Calu3 (cell line): ENCODE measurements at regions not wholly inside any gene's neighbourhood (a gene's known extent, or its start where the extent isn't known, plus 50 kb on each side); places are given as distances from the start of the nearest gene placed in this dataset.

ENCODE experiments used
- BruUV-seq: library from RNA; stranded (reverse); fragments of 400-500 nt; replicated peaks from 2 replicates; lab custom pipeline; 2021; lab: Mats Ljungman, UMichigan
- CTCF ChIA-PET: fragments of 300-600 bp; sonication (Branson Sonifier 250); formaldehyde crosslinking; loops from one replicate; lab custom pipeline; 2022; ENCODE audit warnings: antibody characterized with exemption; lab: Charles Lee
- DNase-seq: peaks from one replicate; pipeline ENCODE4 v3.0.0; 2022
- H3K27ac Mint-ChIP-seq: one replicate; pipeline ENCODE4 v1.8.0; 2022; ENCODE audit warnings: mixed read lengths; ENCODE audit not compliant: unreplicated experiment
- H3K27me3 Mint-ChIP-seq: one replicate; pipeline ENCODE4 v1.8.0; 2022; ENCODE audit warnings: mixed read lengths; ENCODE audit not compliant: unreplicated experiment
- H3K36me3 Mint-ChIP-seq: one replicate; pipeline ENCODE4 v1.8.0; 2022; ENCODE audit warnings: mild to moderate bottlenecking, moderate library complexity, mixed read lengths; ENCODE audit not compliant: insufficient read depth, unreplicated experiment
- H3K4me1 Mint-ChIP-seq: one replicate; pipeline ENCODE4 v1.8.0; 2022; ENCODE audit warnings: mild to moderate bottlenecking, low read depth, mixed read lengths; ENCODE audit not compliant: unreplicated experiment
- H3K4me3 Mint-ChIP-seq: one replicate; pipeline ENCODE4 v1.8.0; 2022; ENCODE audit warnings: mild to moderate bottlenecking, low read depth, moderate library complexity, mixed read lengths; ENCODE audit not compliant: unreplicated experiment
- H3K9me3 Mint-ChIP-seq: one replicate; pipeline ENCODE4 v1.8.0; 2022; ENCODE audit warnings: low read depth, mixed read lengths; ENCODE audit not compliant: unreplicated experiment
- intact Hi-C: fragments of 100-400 bp; cut with micrococcal nuclease; formaldehyde crosslinking; loops from one replicate; pipeline ENCODE4 v1.10.0; 2022; ENCODE audit not compliant: unreplicated experiment
- TF ChIP-seq, protein P1 (sequence below): fragments of 200-600 bp; IDR thresholded peaks from one replicate; pipeline ENCODE4 v1.8.0; 2022; ENCODE audit warnings: antibody characterized with exemption; ENCODE audit not compliant: unreplicated experiment

GRCh38 chr16:76988526-76988925, 202.5 kb upstream of the MON1B start:
- peaks cover 3% of the 10 kb centered on the region for H3K9me3 Mint-ChIP-seq
- H3K27me3 Mint-ChIP-seq = no peaks in the 10 kb centered on the region
- intact Hi-C loops = no loop called here
- no peak overlapping the region for H3K27ac Mint-ChIP-seq
- H3K4me1 Mint-ChIP-seq = no peaks in the 10 kb centered on the region
- no TSS peak for BruUV-seq
- no peaks in the 10 kb centered on the region for H3K36me3 Mint-ChIP-seq
- TF ChIP-seq, protein P1, sequence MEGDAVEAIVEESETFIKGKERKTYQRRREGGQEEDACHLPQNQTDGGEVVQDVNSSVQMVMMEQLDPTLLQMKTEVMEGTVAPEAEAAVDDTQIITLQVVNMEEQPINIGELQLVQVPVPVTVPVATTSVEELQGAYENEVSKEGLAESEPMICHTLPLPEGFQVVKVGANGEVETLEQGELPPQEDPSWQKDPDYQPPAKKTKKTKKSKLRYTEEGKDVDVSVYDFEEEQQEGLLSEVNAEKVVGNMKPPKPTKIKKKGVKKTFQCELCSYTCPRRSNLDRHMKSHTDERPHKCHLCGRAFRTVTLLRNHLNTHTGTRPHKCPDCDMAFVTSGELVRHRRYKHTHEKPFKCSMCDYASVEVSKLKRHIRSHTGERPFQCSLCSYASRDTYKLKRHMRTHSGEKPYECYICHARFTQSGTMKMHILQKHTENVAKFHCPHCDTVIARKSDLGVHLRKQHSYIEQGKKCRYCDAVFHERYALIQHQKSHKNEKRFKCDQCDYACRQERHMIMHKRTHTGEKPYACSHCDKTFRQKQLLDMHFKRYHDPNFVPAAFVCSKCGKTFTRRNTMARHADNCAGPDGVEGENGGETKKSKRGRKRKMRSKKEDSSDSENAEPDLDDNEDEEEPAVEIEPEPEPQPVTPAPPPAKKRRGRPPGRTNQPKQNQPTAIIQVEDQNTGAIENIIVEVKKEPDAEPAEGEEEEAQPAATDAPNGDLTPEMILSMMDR = no peak
- H3K4me3 Mint-ChIP-seq = no peak overlapping the region
- CTCF ChIA-PET = no interaction called here
- no peak for DNase-seq

DNA sequence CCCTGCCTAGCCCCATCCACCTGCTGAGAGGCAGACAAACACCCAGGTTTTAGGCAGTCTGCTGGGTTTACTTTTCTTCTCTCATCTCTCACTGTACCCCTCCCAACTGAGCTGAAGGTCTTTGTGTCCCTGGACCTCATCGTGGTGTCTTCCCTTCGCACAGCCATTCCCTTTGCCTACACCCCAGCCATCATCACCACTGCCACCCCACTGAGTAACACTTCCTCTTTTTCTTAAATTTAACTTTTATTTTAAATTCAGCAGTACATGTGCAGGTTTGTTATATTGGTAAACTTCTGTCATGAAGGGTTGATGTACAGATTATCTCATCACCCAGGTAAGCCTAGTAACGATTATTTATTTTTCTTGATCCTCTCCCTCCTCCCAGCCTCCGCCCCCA, 188.3 kb upstream of the MON1B start:
- TF ChIP-seq, protein P1 = no peak
- Mint-ChIP-seq H3K9me3 (peaks cover 3% of the 10 kb centered on the region), H3K27ac (no peak overlapping the region), H3K4me3 (no peak overlapping the region), H3K27me3 (no peaks in the 10 kb centered on the region), H3K36me3 (no peaks in the 10 kb centered on the region), H3K4me1 (no peaks in the 10 kb centered on the region)
- CTCF ChIA-PET = no interaction called here
- no TSS peak for BruUV-seq
- DNase-seq = no peak
- intact Hi-C loops = no loop called here

DNA sequence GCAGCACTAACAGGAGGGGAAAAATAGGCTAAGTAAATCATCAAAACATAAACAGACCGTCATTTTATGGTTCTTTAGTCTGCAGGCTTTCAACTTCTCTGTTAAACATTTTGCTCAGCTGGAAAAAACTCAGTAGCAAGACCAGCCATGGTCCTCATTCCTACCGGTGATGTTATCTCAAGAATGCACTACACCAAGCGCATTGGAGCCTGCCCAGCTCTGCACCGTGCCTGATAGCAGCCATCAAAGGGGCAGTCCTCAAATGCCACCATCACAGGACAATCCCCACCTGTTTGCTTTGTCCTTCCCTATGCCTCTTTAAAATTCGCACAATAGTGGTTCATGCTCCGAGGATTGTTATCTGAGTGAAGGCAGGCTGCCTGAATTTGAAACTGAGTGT, 181.5 kb upstream of the MON1B start:
- Mint-ChIP-seq H3K4me3 (no peak overlapping the region), H3K27ac (no peak overlapping the region), H3K36me3 (no peaks in the 10 kb centered on the region), H3K4me1 (no peaks in the 10 kb centered on the region), H3K9me3 (peaks cover 11% of the 10 kb centered on the region), H3K27me3 (no peaks in the 10 kb centered on the region)
- intact Hi-C loops = no loop called here
- no TSS peak for BruUV-seq
- TF ChIP-seq, protein P1 = no peak
- no peak for DNase-seq
- CTCF ChIA-PET = no interaction called here

DNA sequence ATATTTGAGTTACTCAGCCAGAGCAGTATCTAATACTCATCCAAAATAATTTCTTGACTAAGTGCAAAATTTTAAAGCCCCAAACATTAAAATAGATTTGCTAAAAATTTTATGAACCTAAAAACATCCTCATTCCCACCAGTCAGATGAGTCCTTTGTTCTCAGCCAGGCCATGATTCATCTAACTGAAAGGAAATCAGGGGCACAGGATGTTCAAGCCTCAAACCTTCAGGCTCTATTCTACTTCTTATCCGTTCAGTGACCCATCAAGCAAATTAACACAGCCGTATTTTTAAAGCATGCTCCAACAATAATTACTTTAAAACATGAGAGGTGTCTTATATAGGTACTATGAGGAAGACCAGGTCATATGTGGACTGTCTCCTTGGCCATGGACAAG, 176.5 kb upstream of the MON1B start:
- no peaks in the 10 kb centered on the region for H3K36me3 Mint-ChIP-seq
- no peak overlapping the region for H3K4me3 Mint-ChIP-seq
- no peak for DNase-seq
- TF ChIP-seq, protein P1 = no peak
- CTCF ChIA-PET = no interaction called here
- H3K4me1 Mint-ChIP-seq = no peaks in the 10 kb centered on the region
- H3K9me3 Mint-ChIP-seq = peaks cover 14% of the 10 kb centered on the region
- H3K27ac Mint-ChIP-seq = no peak overlapping the region
- no peaks in the 10 kb centered on the region for H3K27me3 Mint-ChIP-seq
- intact Hi-C loops = no loop called here
- no TSS peak for BruUV-seq
